ENCODE measurements at regions not wholly inside any gene's neighbourhood (a gene's known extent, or its start where the extent isn't known, plus 50 kb on each side); places are given as distances from the start of the nearest gene placed in this dataset.

- WGBS (ENCODE audit: insufficient coverage) = 92% methylated on average over 2 of the region's 4 CpGs
- Histone ChIP-seq H3K4me1 (ENCODE audit: control extremely low read depth in 1 of 4, control insufficient read depth in 4 of 4, insufficient read depth in 4 of 4, low read length in 3 of 4) (no peaks in the 10 kb centered on the region), H3K9me3 (ENCODE audit: control extremely low read depth in 1 of 5, control insufficient read depth in 4 of 5, insufficient read depth in 2 of 5, low read depth in 1 of 5, low read length in 4 of 5) (peaks cover 0 to 5% (median 0%) of the 10 kb centered on the region in 5 experiments), H3K36me3 (ENCODE audit: control insufficient read depth in 4 of 4, insufficient read depth in 4 of 4, low read length in 3 of 4) (no peaks in the 10 kb centered on the region), H3K4me3 (ENCODE audit: control insufficient read depth in 1 of 7, extremely low read depth in 1 of 7, insufficient read depth in 4 of 7, low read depth in 2 of 7, low read length in 6 of 7) (no peak overlapping the region), H3K27me3 (replicated peaks in 2 of 5; ENCODE audit: control insufficient read depth in 4 of 5, insufficient read depth in 5 of 5, low read length in 4 of 5) (peaks cover 0 to 27% (median 3%) of the 10 kb centered on the region in 5 experiments), H3K27ac (ENCODE audit: insufficient read depth in 1 of 2, low read depth in 1 of 2, low read length in 2 of 2, poor library complexity in 1 of 2, severe bottlenecking in 2 of 2) (no peak overlapping the region)
- ChIA-PET POLR2A (no interaction called here), CTCF (no interaction called here)
- DNase-seq = no peak
Observed at GRCh38 chr13:109885235-109885634, 98.9 kb upstream of the IRS2 start.

GRCh38 chr13:109884462-109884861, 98.1 kb upstream of the IRS2 start:
- Histone ChIP-seq H3K36me3 (ENCODE audit: control insufficient read depth in 4 of 4, insufficient read depth in 4 of 4, low read length in 3 of 4) (no peaks in the 10 kb centered on the region), H3K4me1 (ENCODE audit: control extremely low read depth in 1 of 4, control insufficient read depth in 4 of 4, insufficient read depth in 4 of 4, low read length in 3 of 4) (no peaks in the 10 kb centered on the region), H3K27ac (ENCODE audit: insufficient read depth in 1 of 2, low read depth in 1 of 2, low read length in 2 of 2, poor library complexity in 1 of 2, severe bottlenecking in 2 of 2) (no peak overlapping the region), H3K4me3 (ENCODE audit: control insufficient read depth in 1 of 7, extremely low read depth in 1 of 7, insufficient read depth in 4 of 7, low read depth in 2 of 7, low read length in 6 of 7) (no peak overlapping the region), H3K9me3 (ENCODE audit: control extremely low read depth in 1 of 5, control insufficient read depth in 4 of 5, insufficient read depth in 2 of 5, low read depth in 1 of 5, low read length in 4 of 5) (peaks cover 0 to 5% (median 0%) of the 10 kb centered on the region in 5 experiments), H3K27me3 (replicated peaks in 2 of 5; ENCODE audit: control insufficient read depth in 4 of 5, insufficient read depth in 5 of 5, low read length in 4 of 5) (peaks cover 0 to 28% (median 3%) of the 10 kb centered on the region in 5 experiments)
- no CpG with 5 or more reads among the region's 1 CpG for whole genome bisulfite sequencing (ENCODE audit: insufficient coverage)
- ChIA-PET POLR2A (no interaction called here), CTCF (no interaction called here)
- no peak for DNase-seq

GRCh38 chr13:109883181-109884180, 97.1 kb upstream of the IRS2 start:
- Histone ChIP-seq H3K4me1 (ENCODE audit: control extremely low read depth in 1 of 4, control insufficient read depth in 4 of 4, insufficient read depth in 4 of 4, low read length in 3 of 4) (no peaks in the 10 kb centered on the region), H3K27me3 (replicated peaks in 2 of 5; ENCODE audit: control insufficient read depth in 4 of 5, insufficient read depth in 5 of 5, low read length in 4 of 5) (peaks cover 0 to 28% (median 3%) of the 10 kb centered on the region in 5 experiments), H3K9me3 (ENCODE audit: control extremely low read depth in 1 of 5, control insufficient read depth in 4 of 5, insufficient read depth in 2 of 5, low read depth in 1 of 5, low read length in 4 of 5) (peaks cover 0 to 3% (median 0%) of the 10 kb centered on the region in 5 experiments), H3K36me3 (ENCODE audit: control insufficient read depth in 4 of 4, insufficient read depth in 4 of 4, low read length in 3 of 4) (no peaks in the 10 kb centered on the region), H3K4me3 (ENCODE audit: control insufficient read depth in 1 of 7, extremely low read depth in 1 of 7, insufficient read depth in 4 of 7, low read depth in 2 of 7, low read length in 6 of 7) (no peak overlapping the region), H3K27ac (ENCODE audit: insufficient read depth in 1 of 2, low read depth in 1 of 2, low read length in 2 of 2, poor library complexity in 1 of 2, severe bottlenecking in 2 of 2) (no peak overlapping the region)
- WGBS (ENCODE audit: insufficient coverage) = 77% methylated on average over 15 of the region's 20 CpGs
- POLR2A ChIA-PET = no interaction called here
- DNase-seq = no peak
- CTCF ChIA-PET = no interaction called here

GRCh38 chr13:109881961-109882558, 95.7 kb upstream of the IRS2 start:
- Histone ChIP-seq H3K4me1 (ENCODE audit: control extremely low read depth in 1 of 4, control insufficient read depth in 4 of 4, insufficient read depth in 4 of 4, low read length in 3 of 4) (no peaks in the 10 kb centered on the region), H3K27ac (ENCODE audit: insufficient read depth in 1 of 2, low read depth in 1 of 2, low read length in 2 of 2, poor library complexity in 1 of 2, severe bottlenecking in 2 of 2) (no peak overlapping the region), H3K27me3 (replicated peaks in 2 of 5; ENCODE audit: control insufficient read depth in 4 of 5, insufficient read depth in 5 of 5, low read length in 4 of 5) (peaks cover 0 to 30% (median 5%) of the 10 kb centered on the region in 5 experiments), H3K4me3 (ENCODE audit: control insufficient read depth in 1 of 7, extremely low read depth in 1 of 7, insufficient read depth in 4 of 7, low read depth in 2 of 7, low read length in 6 of 7) (no peak overlapping the region), H3K36me3 (ENCODE audit: control insufficient read depth in 4 of 4, insufficient read depth in 4 of 4, low read length in 3 of 4) (no peaks in the 10 kb centered on the region), H3K9me3 (ENCODE audit: control extremely low read depth in 1 of 5, control insufficient read depth in 4 of 5, insufficient read depth in 2 of 5, low read depth in 1 of 5, low read length in 4 of 5) (no peaks in the 10 kb centered on the region)
- WGBS (ENCODE audit: insufficient coverage) = 85% methylated on average over 12 of the region's 14 CpGs
- DNase-seq = no peak
- ChIA-PET POLR2A (no interaction called here), CTCF (no interaction called here)

GRCh38 chr13:109881347-109881725, 95.0 kb upstream of the IRS2 start:
- no peaks in the 10 kb centered on the region for H3K36me3 ChIP-seq (ENCODE audit: control insufficient read depth in 4 of 4, insufficient read depth in 4 of 4, low read length in 3 of 4)
- 94% methylated on average over 9 of the region's 14 CpGs for WGBS (ENCODE audit: insufficient coverage)
- DNase-seq = no peak
- H3K4me3 ChIP-seq (ENCODE audit: control insufficient read depth in 1 of 7, extremely low read depth in 1 of 7, insufficient read depth in 4 of 7, low read depth in 2 of 7, low read length in 6 of 7) = no peak overlapping the region
- no peak overlapping the region for H3K27ac ChIP-seq (ENCODE audit: insufficient read depth in 1 of 2, low read depth in 1 of 2, low read length in 2 of 2, poor library complexity in 1 of 2, severe bottlenecking in 2 of 2)
- ChIA-PET POLR2A (no interaction called here), CTCF (no interaction called here)
- H3K4me1 ChIP-seq (ENCODE audit: control extremely low read depth in 1 of 4, control insufficient read depth in 4 of 4, insufficient read depth in 4 of 4, low read length in 3 of 4) = no peaks in the 10 kb centered on the region
- H3K27me3 ChIP-seq (replicated peaks in 2 of 5; ENCODE audit: control insufficient read depth in 4 of 5, insufficient read depth in 5 of 5, low read length in 4 of 5) = peaks cover 0 to 31% (median 5%) of the 10 kb centered on the region in 5 experiments
- H3K9me3 ChIP-seq (ENCODE audit: control extremely low read depth in 1 of 5, control insufficient read depth in 4 of 5, insufficient read depth in 2 of 5, low read depth in 1 of 5, low read length in 4 of 5) = no peaks in the 10 kb centered on the region

GRCh38 chr13:109880371-109881346, 94.3 kb upstream of the IRS2 start:
- no peaks in the 10 kb centered on the region for H3K4me1 ChIP-seq (ENCODE audit: control extremely low read depth in 1 of 4, control insufficient read depth in 4 of 4, insufficient read depth in 4 of 4, low read length in 3 of 4)
- no peak overlapping the region for H3K27ac ChIP-seq (ENCODE audit: insufficient read depth in 1 of 2, low read depth in 1 of 2, low read length in 2 of 2, poor library complexity in 1 of 2, severe bottlenecking in 2 of 2)
- DNase-seq = no peak
- peaks cover 0 to 32% (median 8%) of the 10 kb centered on the region in 5 experiments for H3K27me3 ChIP-seq (replicated peaks in 2 of 5; ENCODE audit: control insufficient read depth in 4 of 5, insufficient read depth in 5 of 5, low read length in 4 of 5)
- CTCF ChIA-PET = interaction anchor here (1.3 kb wide), 1 partner anchor 15 kb away, joined by 3 read pairs; no protein-coding TSS in a partner anchor
- no peak overlapping the region for H3K4me3 ChIP-seq (ENCODE audit: control insufficient read depth in 1 of 7, extremely low read depth in 1 of 7, insufficient read depth in 4 of 7, low read depth in 2 of 7, low read length in 6 of 7)
- POLR2A ChIA-PET = no interaction called here
- 90% methylated on average over 35 of the region's 35 CpGs for WGBS (ENCODE audit: insufficient coverage)
- no peaks in the 10 kb centered on the region for H3K9me3 ChIP-seq (ENCODE audit: control extremely low read depth in 1 of 5, control insufficient read depth in 4 of 5, insufficient read depth in 2 of 5, low read depth in 1 of 5, low read length in 4 of 5)
- no peaks in the 10 kb centered on the region for H3K36me3 ChIP-seq (ENCODE audit: control insufficient read depth in 4 of 4, insufficient read depth in 4 of 4, low read length in 3 of 4)
